Fibroblast of lung (primary cell): ENCODE measurements at regions not wholly inside any gene's neighbourhood (a gene's known extent, or its start where the extent isn't known, plus 50 kb on each side); places are given as distances from the start of the nearest gene placed in this dataset.

Experiments used
- DNase-seq, 2 donors: peaks; one replicate each; pipeline versions ENCODE4 v3.0.0 to v3.0.0-alpha.2; 2010; ENCODE audit warnings: low read depth in 2 of 2
- H2AFZ ChIP-seq: 2 replicates; pipeline ENCODE4 v1.5.1; 2012; ENCODE audit warnings: low read length, control low read depth, inconsistent platforms
- H3K27ac ChIP-seq: 2 replicates; pipeline ENCODE4 v1.5.1; 2011; ENCODE audit warnings: low read length, control low read depth; ENCODE audit not compliant: insufficient read depth
- H3K27me3 ChIP-seq: 2 replicates; pipeline ENCODE4 v1.5.1; 2011; ENCODE audit warnings: mild to moderate bottlenecking, low read length; ENCODE audit not compliant: control insufficient read depth, insufficient read depth
- H3K36me3 ChIP-seq: 2 replicates; pipeline ENCODE4 v1.5.1; 2011; ENCODE audit warnings: low read length; ENCODE audit not compliant: control insufficient read depth, insufficient read depth
- H3K4me1 ChIP-seq: 2 replicates; pipeline ENCODE4 v1.5.1; 2011; ENCODE audit warnings: low read length; ENCODE audit not compliant: control insufficient read depth, insufficient read depth; ENCODE audit errors: extremely low read depth
- H3K4me2 ChIP-seq: 2 replicates; pipeline ENCODE4 v1.5.1; 2011; ENCODE audit warnings: low read length, control low read depth; ENCODE audit not compliant: insufficient read depth; ENCODE audit errors: extremely low read depth
- H3K4me3 ChIP-seq, 4 experiments: fragments of 200-600 bp in 1 of 4; sonication (generic) in 1 of 4; replicated peaks in 1 of 4; 2 replicates each; pipeline ENCODE4 v1.5.1; 2011 to 2016; ENCODE audit warnings: low read length in 4 of 4, low read depth in 3 of 4, mild to moderate bottlenecking in 3 of 4, control low read depth in 2 of 4, inconsistent platforms in 1 of 4, mixed read lengths in 1 of 4; ENCODE audit not compliant: insufficient read depth in 1 of 4; ENCODE audit errors: control extremely low read depth in 1 of 4
- H3K79me2 ChIP-seq: 2 replicates; pipeline ENCODE4 v1.5.1; 2012; ENCODE audit warnings: mild to moderate bottlenecking, low read length, inconsistent platforms; ENCODE audit not compliant: control insufficient read depth, insufficient read depth
- H3K9ac ChIP-seq: 2 replicates; pipeline ENCODE4 v1.5.1; 2011; ENCODE audit warnings: mild to moderate bottlenecking, low read length, control low read depth; ENCODE audit not compliant: insufficient read depth
- H3K9me3 ChIP-seq: 2 replicates; pipeline ENCODE4 v1.5.1; 2012; ENCODE audit warnings: low read depth, low read length; ENCODE audit not compliant: control insufficient read depth, insufficient read depth
- H4K20me1 ChIP-seq: 2 replicates; pipeline ENCODE4 v1.5.1; 2011; ENCODE audit warnings: low read length; ENCODE audit not compliant: control insufficient read depth, insufficient read depth; ENCODE audit errors: extremely low read depth
- EZH2 ChIP-seq: IDR thresholded peaks from 2 replicates; pipeline ENCODE4 v1.5.1; 2012; ENCODE audit warnings: low read length, control low read depth, mild to moderate bottlenecking; ENCODE audit errors: missing control alignments
- TF ChIP-seq, protein P1 (sequence below), 2 donors: IDR thresholded peaks in 1 of 2; conservative IDR thresholded peaks in 1 of 2; 1 replicate in 1 of 2; 2 replicates in 1 of 2; pipeline ENCODE4 v1.5.1; 2011 to 2012; ENCODE audit warnings: low read length in 2 of 2, control low read depth in 1 of 2, inconsistent platforms in 1 of 2, low read depth in 1 of 2, mild to moderate bottlenecking in 1 of 2

- Histone ChIP-seq H3K4me2 (no peak overlapping the region), H3K4me1 (peaks cover 2% of the 10 kb centered on the region), H2AFZ (no peak overlapping the region), H4K20me1 (no peaks in the 10 kb centered on the region), H3K36me3 (no peaks in the 10 kb centered on the region), H3K9ac (no peak overlapping the region), H3K27ac (no peak overlapping the region), H3K4me3 (no peak overlapping the region), H3K27me3 (peaks cover 2% of the 10 kb centered on the region), H3K9me3 (no peaks in the 10 kb centered on the region), H3K79me2 (no peaks in the 10 kb centered on the region)
- peak; percentile 58 to 77 for DNase-seq
- TF ChIP-seq, protein P1, sequence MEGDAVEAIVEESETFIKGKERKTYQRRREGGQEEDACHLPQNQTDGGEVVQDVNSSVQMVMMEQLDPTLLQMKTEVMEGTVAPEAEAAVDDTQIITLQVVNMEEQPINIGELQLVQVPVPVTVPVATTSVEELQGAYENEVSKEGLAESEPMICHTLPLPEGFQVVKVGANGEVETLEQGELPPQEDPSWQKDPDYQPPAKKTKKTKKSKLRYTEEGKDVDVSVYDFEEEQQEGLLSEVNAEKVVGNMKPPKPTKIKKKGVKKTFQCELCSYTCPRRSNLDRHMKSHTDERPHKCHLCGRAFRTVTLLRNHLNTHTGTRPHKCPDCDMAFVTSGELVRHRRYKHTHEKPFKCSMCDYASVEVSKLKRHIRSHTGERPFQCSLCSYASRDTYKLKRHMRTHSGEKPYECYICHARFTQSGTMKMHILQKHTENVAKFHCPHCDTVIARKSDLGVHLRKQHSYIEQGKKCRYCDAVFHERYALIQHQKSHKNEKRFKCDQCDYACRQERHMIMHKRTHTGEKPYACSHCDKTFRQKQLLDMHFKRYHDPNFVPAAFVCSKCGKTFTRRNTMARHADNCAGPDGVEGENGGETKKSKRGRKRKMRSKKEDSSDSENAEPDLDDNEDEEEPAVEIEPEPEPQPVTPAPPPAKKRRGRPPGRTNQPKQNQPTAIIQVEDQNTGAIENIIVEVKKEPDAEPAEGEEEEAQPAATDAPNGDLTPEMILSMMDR (conservative IDR thresholded peaks at IDR 0.05 in 1 of 2, IDR thresholded peaks at IDR 0.05 in 1 of 2; ENCODE audit: low read depth in 1 of 2, low read length in 2 of 2) = no peak
- no peak for TF ChIP-seq EZH2
Measured at GRCh38 chr6:43917878-43918382, 147.9 kb downstream of the VEGFA start.

- TF ChIP-seq EZH2 = no peak
- TF ChIP-seq, protein P1 (conservative IDR thresholded peaks at IDR 0.05 in 1 of 2, IDR thresholded peaks at IDR 0.05 in 1 of 2; ENCODE audit: low read depth in 1 of 2, low read length in 2 of 2) = no peak
- Histone ChIP-seq H3K79me2 (no peaks in the 10 kb centered on the region), H3K9me3 (no peaks in the 10 kb centered on the region), H2AFZ (no peak overlapping the region), H4K20me1 (no peaks in the 10 kb centered on the region), H3K27me3 (peaks cover 2% of the 10 kb centered on the region), H3K4me3 (no peak overlapping the region), H3K36me3 (no peaks in the 10 kb centered on the region), H3K4me1 (peaks cover 2% of the 10 kb centered on the region), H3K27ac (no peak overlapping the region), H3K9ac (no peak overlapping the region), H3K4me2 (no peak overlapping the region)
- peak in 1 of 2 donors; percentile 91 for DNase-seq
Measured at GRCh38 chr6:43916924-43917877, 147.2 kb downstream of the VEGFA start.

DNA sequence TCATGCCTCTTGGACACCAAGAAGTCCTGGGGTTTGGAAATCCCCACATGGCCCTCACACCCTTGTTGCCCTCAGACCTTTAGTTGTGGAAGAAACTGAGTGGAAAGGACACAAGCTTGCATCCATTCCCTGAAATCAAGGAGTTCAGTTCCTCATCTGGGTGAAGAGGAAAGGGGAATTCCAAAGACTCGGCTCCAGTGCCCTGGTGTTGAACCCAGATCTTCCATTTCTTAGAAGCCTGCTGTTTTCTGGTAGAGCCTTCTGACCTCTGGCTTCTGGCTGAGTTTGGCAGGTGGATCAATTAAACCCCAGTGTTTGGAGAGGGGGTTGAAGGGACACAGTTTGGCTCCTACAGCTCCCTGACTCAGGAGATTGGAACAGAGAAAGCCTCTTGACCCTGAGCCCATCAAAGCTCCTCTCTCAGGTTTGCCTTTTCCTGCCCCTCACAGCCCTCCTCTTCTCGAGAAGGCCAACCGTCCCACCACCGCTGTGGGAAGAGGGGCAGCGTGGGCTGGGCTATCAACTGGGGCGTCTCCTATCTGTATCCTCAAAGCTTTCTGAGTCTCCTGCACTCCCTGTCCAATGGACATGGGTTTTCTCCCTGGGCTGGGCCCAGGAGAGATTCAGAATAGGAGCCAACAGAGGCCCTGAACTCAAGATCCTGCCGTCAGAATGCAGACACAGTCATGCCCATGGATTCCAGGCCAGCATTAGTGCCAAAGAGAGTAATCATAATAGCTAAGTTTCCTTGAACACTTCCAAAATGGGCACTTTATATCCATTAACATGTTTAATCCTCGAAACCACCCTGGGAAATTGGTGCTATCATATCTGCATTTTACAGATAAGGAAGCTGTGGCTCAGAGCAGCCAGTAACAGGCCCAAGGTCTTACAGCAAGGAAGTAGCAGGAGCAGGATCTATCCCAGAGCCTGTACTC lies 146.2 kb downstream of the VEGFA start:
- Histone ChIP-seq H2AFZ (no peak overlapping the region), H3K27me3 (peaks cover 2% of the 10 kb centered on the region), H3K9me3 (no peaks in the 10 kb centered on the region), H3K79me2 (no peaks in the 10 kb centered on the region), H4K20me1 (no peaks in the 10 kb centered on the region), H3K4me2 (no peak overlapping the region), H3K9ac (no peak overlapping the region), H3K27ac (no peak overlapping the region), H3K4me3 (no peak overlapping the region), H3K36me3 (no peaks in the 10 kb centered on the region), H3K4me1 (peaks cover 2% of the 10 kb centered on the region)
- DNase-seq = peak; percentile 45 to 66
- TF ChIP-seq EZH2 = no peak
- TF ChIP-seq, protein P1 (conservative IDR thresholded peaks at IDR 0.05 in 1 of 2, IDR thresholded peaks at IDR 0.05 in 1 of 2; ENCODE audit: low read depth in 1 of 2, low read length in 2 of 2) = no peak
